Epithelial cell of esophagus (primary cell): ENCODE measurements at regions not wholly inside any gene's neighbourhood (a gene's known extent, or its start where the extent isn't known, plus 50 kb on each side); places are given as distances from the start of the nearest gene placed in this dataset.

Source experiments
- DNase-seq: peaks from one replicate; pipeline ENCODE4 v3.0.0; 2010; ENCODE audit warnings: low read depth
- H3K4me3 ChIP-seq: 2 replicates; pipeline ENCODE4 v1.5.1; 2011; ENCODE audit warnings: mild to moderate bottlenecking, low read length, control low read depth
- CTCF ChIP-seq: IDR thresholded peaks from 2 replicates; pipeline ENCODE4 v1.5.1; 2011; ENCODE audit warnings: low read depth, mild to moderate bottlenecking, low read length, control low read depth, inconsistent platforms; ENCODE audit not compliant: insufficient read depth; ENCODE audit errors: missing control alignments

- no peak overlapping the region for H3K4me3 ChIP-seq
- no peak for DNase-seq
- no peak for TF ChIP-seq CTCF
These were observed 365.4 kb upstream of the CDH11 start for GRCh38 chr16:65487231-65487630.

- TF ChIP-seq CTCF, result no peak
- no peak overlapping the region for H3K4me3 ChIP-seq
- peak; percentile 93 for DNase-seq
These were observed 360.1 kb upstream of the CDH11 start for GRCh38 chr16:65481956-65482355.

- DNase-seq, result no peak
- TF ChIP-seq CTCF, result no peak
- H3K4me3 ChIP-seq, result no peak overlapping the region
These were observed 358.6 kb upstream of the CDH11 start for GRCh38 chr16:65480281-65481091.

- TF ChIP-seq CTCF, result no peak
- H3K4me3 ChIP-seq, result no peak overlapping the region
- DNase-seq, result peak; percentile 8
These were observed 354.6 kb upstream of the CDH11 start for GRCh38 chr16:65476448-65476955.

- H3K4me3 ChIP-seq, result no peak overlapping the region
- no peak for TF ChIP-seq CTCF
- DNase-seq, result no peak
These were observed 351.8 kb upstream of the CDH11 start for GRCh38 chr16:65473699-65474098.

- no peak overlapping the region for H3K4me3 ChIP-seq
- TF ChIP-seq CTCF, result no peak
- DNase-seq, result no peak
These were observed 347.3 kb upstream of the CDH11 start for GRCh38 chr16:65469116-65469515.

- DNase-seq, result no peak
- TF ChIP-seq CTCF, result no peak
- H3K4me3 ChIP-seq, result no peak overlapping the region
These were observed 346.3 kb upstream of the CDH11 start for GRCh38 chr16:65468133-65468532.
